Neural cell (in vitro differentiated cells): ENCODE measurements at regions not wholly inside any gene's neighbourhood (a gene's known extent, or its start where the extent isn't known, plus 50 kb on each side); places are given as distances from the start of the nearest gene placed in this dataset.

Source experiments
- EZH2 ChIP-seq: fragments of 200-600, 300-800 bp; shearing (Covaris generic), sonication (generic); IDR thresholded peaks from 2 replicates; pipeline ENCODE4 v1.6.1; 2014; ENCODE audit warnings: antibody characterized with exemption, low read length, borderline replicate concordance, mild to moderate bottlenecking; ENCODE audit not compliant: insufficient read depth, poor library complexity, severe bottlenecking
- POLR2AphosphoS5 ChIP-seq: IDR thresholded peaks from 2 replicates; pipeline ENCODE4 v1.6.1; 2012
- TF ChIP-seq, protein P1 (sequence below): fragments of 450-650 bp; IDR thresholded peaks from 2 replicates; pipeline ENCODE4 v1.5.1; 2014; ENCODE audit warnings: antibody characterized with exemption, mild to moderate bottlenecking, moderate library complexity; ENCODE audit not compliant: poor library complexity, severe bottlenecking

DNA sequence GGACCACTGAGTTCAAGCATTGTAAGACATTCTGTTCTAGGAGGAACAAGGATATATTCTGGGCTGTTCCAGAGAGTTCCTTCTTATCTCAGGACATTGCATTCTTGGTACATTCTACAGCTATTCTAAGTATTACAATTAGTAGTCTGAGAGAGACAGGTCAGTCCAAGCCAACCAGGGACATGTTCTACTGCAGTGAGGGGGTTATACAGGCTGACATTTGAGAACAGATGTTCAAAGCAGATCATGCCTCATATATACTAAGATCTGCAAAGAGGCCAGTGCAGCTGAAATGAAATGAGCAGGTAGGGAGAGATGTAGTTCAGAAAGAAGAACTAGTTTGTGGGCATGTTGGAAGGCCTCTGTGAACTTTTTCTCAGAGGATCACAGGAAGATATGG, 142.0 kb downstream of the CENPC start:
- TF ChIP-seq, protein P1, sequence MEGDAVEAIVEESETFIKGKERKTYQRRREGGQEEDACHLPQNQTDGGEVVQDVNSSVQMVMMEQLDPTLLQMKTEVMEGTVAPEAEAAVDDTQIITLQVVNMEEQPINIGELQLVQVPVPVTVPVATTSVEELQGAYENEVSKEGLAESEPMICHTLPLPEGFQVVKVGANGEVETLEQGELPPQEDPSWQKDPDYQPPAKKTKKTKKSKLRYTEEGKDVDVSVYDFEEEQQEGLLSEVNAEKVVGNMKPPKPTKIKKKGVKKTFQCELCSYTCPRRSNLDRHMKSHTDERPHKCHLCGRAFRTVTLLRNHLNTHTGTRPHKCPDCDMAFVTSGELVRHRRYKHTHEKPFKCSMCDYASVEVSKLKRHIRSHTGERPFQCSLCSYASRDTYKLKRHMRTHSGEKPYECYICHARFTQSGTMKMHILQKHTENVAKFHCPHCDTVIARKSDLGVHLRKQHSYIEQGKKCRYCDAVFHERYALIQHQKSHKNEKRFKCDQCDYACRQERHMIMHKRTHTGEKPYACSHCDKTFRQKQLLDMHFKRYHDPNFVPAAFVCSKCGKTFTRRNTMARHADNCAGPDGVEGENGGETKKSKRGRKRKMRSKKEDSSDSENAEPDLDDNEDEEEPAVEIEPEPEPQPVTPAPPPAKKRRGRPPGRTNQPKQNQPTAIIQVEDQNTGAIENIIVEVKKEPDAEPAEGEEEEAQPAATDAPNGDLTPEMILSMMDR, result no peak
- TF ChIP-seq EZH2, result no peak
- no peak for TF ChIP-seq POLR2AphosphoS5
